ENCODE measurements at regions not wholly inside any gene's neighbourhood (a gene's known extent, or its start where the extent isn't known, plus 50 kb on each side); places are given as distances from the start of the nearest gene placed in this dataset.

GRCh38 chr3:161754420-161755053 is 257.9 kb downstream of the OTOL1 start:
- BruUV-seq (replicated peaks) = no TSS peak
- H3K9ac ChIP-seq (ENCODE audit: control insufficient read depth, insufficient read depth, low read length) = no peak overlapping the region
- ATAC-seq = no peak
- no peak overlapping the region for H2AFZ ChIP-seq (ENCODE audit: control insufficient read depth, low read depth, low read length)
- H4K20me1 ChIP-seq (ENCODE audit: control insufficient read depth, insufficient read depth) = no peaks in the 10 kb centered on the region
- SMC1A ChIA-PET (ENCODE audit: uncharacterized antibody, unreplicated experiment) = no interaction called here
- 0% methylated on average over 3 of the region's 3 CpGs for WGBS (ENCODE audit: insufficient coverage, insufficient replicate concordance, low lambda C conversion rate, missing lambda C conversion rate)
- in situ Hi-C loops (cut with MboI) = no loop called here
- FAIRE-seq = no peak
- no peaks in the 10 kb centered on the region for H3K36me3 ChIP-seq (ENCODE audit: control insufficient read depth in 2 of 2, insufficient read depth in 2 of 2, low read length in 1 of 2)
- CTCF ChIA-PET = no interaction called here
- POLR2A ChIA-PET = interaction anchor here (0.6 kb wide), 1 partner anchor 82 kb away, joined by 3 read pairs; no protein-coding TSS in a partner anchor
- H3K4me1 ChIP-seq (ENCODE audit: control insufficient read depth, insufficient read depth, low read length) = no peaks in the 10 kb centered on the region
- H3K9me3 ChIP-seq (replicated peaks; ENCODE audit: control insufficient read depth, insufficient read depth, low read length) = no peaks in the 10 kb centered on the region
- no peak for TF ChIP-seq ZNF622 (IDR thresholded peaks at IDR 0.05)
- no peak for TF ChIP-seq EED (IDR thresholded peaks at IDR 0.05; ENCODE audit: low read depth)
- no peak for TF ChIP-seq PAX5 (IDR thresholded peaks at IDR 0.05; ENCODE audit: borderline replicate concordance, low read depth, low read length)
- no peak for TF ChIP-seq CBX5 (IDR thresholded peaks at IDR 0.05; ENCODE audit: low read depth)
- no peak for TF ChIP-seq YY1 (IDR thresholded peaks at IDR 0.05; ENCODE audit: low read depth, low read length)
- TF ChIP-seq KAT2A (conservative IDR thresholded peaks at IDR 0.05; ENCODE audit: control insufficient read depth, low read depth, low read length) = no peak
- no peak for TF ChIP-seq NR2F1 (conservative IDR thresholded peaks at IDR 0.05)
- no peak for TF ChIP-seq MTA2 (IDR thresholded peaks at IDR 0.05; ENCODE audit: low read depth)
- no peak for TF ChIP-seq NKRF (conservative IDR thresholded peaks at IDR 0.05)
- no peak for TF ChIP-seq RAD21 (IDR thresholded peaks at IDR 0.05; ENCODE audit: insufficient read depth, low read depth, low read length)
- no peak for TF ChIP-seq CHD4 (IDR thresholded peaks at IDR 0.05)
- no peak for TF ChIP-seq RELB (IDR thresholded peaks at IDR 0.05; ENCODE audit: low read depth)
- TF ChIP-seq IKZF2 (IDR thresholded peaks at IDR 0.05) = no peak
- no peak for TF ChIP-seq NFIC (IDR thresholded peaks at IDR 0.05; ENCODE audit: low read depth, low read length)
- no peak for TF ChIP-seq STAT3 (IDR thresholded peaks at IDR 0.05; ENCODE audit: low read depth, low read length)
- DNase-seq (ENCODE audit: low read depth, low spot score) = no peak
- H3K27ac ChIP-seq (ENCODE audit: control insufficient read depth, insufficient read depth) = no peak overlapping the region
- RAD21 ChIA-PET (ENCODE audit: unreplicated experiment) = no interaction called here
- H3K79me2 ChIP-seq (ENCODE audit: control insufficient read depth, insufficient read depth, low read length) = no peaks in the 10 kb centered on the region
- no peak overlapping the region for H3K4me3 ChIP-seq
- no peaks in the 10 kb centered on the region for H3K27me3 ChIP-seq (replicated peaks in 1 of 2; ENCODE audit: control insufficient read depth in 2 of 2, insufficient read depth in 2 of 2, low read length in 1 of 2)
- intact Hi-C loops (cut with micrococcal nuclease; ENCODE audit: unreplicated experiment) = no loop called here
- no peak overlapping the region for H3K4me2 ChIP-seq (ENCODE audit: control insufficient read depth, insufficient read depth)
